Transverse colon (tissue), 4 donors: ENCODE measurements at regions not wholly inside any gene's neighbourhood (a gene's known extent, or its start where the extent isn't known, plus 50 kb on each side); places are given as distances from the start of the nearest gene placed in this dataset.

Experiments used
- DNase-seq: peaks from one replicate; pipeline ENCODE4 v3.0.0-alpha.2; 2019
- H3K27ac ChIP-seq, 4 donors: fragments of 200-600 bp; sonication (generic); 2 replicates each; pipeline ENCODE4 v1.5.1; 2016 to 2018; ENCODE audit warnings: inconsistent platforms in 4 of 4
- H3K27me3 ChIP-seq: fragments of 200-600 bp; sonication (generic); 2 replicates; pipeline ENCODE4 v1.5.1; 2017; ENCODE audit warnings: inconsistent platforms
- H3K36me3 ChIP-seq, 4 donors: fragments of 200-600 bp; sonication (generic); 2 replicates each; pipeline ENCODE4 v1.5.1; 2017 to 2019; ENCODE audit warnings: inconsistent platforms in 4 of 4
- H3K4me1 ChIP-seq, 4 donors: fragments of 200-600 bp; sonication (generic); 2 replicates each; pipeline ENCODE4 v1.5.1; 2017 to 2020; ENCODE audit warnings: inconsistent platforms in 4 of 4
- H3K4me3 ChIP-seq, 4 donors: fragments of 200-600 bp; sonication (generic); 1 replicate in 1 of 4; 2 replicates in 3 of 4; pipeline versions ENCODE4 v1.5.1 to v1.6.1; 2017 to 2019; ENCODE audit warnings: inconsistent platforms in 4 of 4
- H3K9me3 ChIP-seq, 2 donors: fragments of 200-600 bp; sonication (generic); 2 replicates each; pipeline ENCODE4 v1.5.1; 2017 to 2019; ENCODE audit warnings: inconsistent platforms in 2 of 2
- EP300 ChIP-seq: sonication (generic); formaldehyde crosslinking; IDR thresholded peaks from one replicate; pipeline ENCODE4 v1.6.1; 2017; ENCODE audit warnings: antibody characterized with exemption, low read depth
- POLR2A ChIP-seq: fragments of 450-650 bp; IDR thresholded peaks from one replicate; pipeline ENCODE4 v1.6.1; 2016; ENCODE audit warnings: antibody characterized with exemption, mild to moderate bottlenecking, moderate library complexity
- POLR2AphosphoS5 ChIP-seq, 3 donors: sonication (generic); formaldehyde crosslinking; IDR thresholded peaks; one replicate each; pipeline ENCODE4 v1.6.1; 2016; ENCODE audit warnings: antibody characterized with exemption in 3 of 3
- WGBS, 2 donors: methylation state at CpG; one replicate each; pipeline ENCODE4 v1.1.5; 2018; ENCODE audit warnings: low coverage in 1 of 2; 5-methylcytosine and 5-hydroxymethylcytosine counted together
- in situ Hi-C, 4 donors: fragments of 200-750 bp; cut with MboI; loops; one replicate each; pipeline versions ENCODE4 v1.15.0 to v1.15.1; 2017; ENCODE audit warnings: low sequenced_read_pairs in 3 of 4, low pct_ligation_motif_present in 1 of 4, low pct_unique_long_range_greater_than_20kb in 1 of 4
- intact Hi-C: fragments of 100-400 bp; cut with DNase I; formaldehyde crosslinking; loops from one replicate; pipeline ENCODE4 v1.15.1; 2023; ENCODE audit warnings: low total_unique reads
- TF ChIP-seq, protein P1 (sequence below), 5 experiments: fragments of 200-600 bp in 3 of 5; fragments of 450-650 bp in 2 of 5; sonication (generic) in 3 of 5; IDR thresholded peaks; 1 replicate in 2 of 5; 2 replicates in 3 of 5; pipeline ENCODE4 v1.5.1; 2016 to 2017; ENCODE audit warnings: antibody characterized with exemption in 5 of 5, inconsistent platforms in 3 of 5, mild to moderate bottlenecking in 2 of 5, moderate library complexity in 1 of 5

DNA sequence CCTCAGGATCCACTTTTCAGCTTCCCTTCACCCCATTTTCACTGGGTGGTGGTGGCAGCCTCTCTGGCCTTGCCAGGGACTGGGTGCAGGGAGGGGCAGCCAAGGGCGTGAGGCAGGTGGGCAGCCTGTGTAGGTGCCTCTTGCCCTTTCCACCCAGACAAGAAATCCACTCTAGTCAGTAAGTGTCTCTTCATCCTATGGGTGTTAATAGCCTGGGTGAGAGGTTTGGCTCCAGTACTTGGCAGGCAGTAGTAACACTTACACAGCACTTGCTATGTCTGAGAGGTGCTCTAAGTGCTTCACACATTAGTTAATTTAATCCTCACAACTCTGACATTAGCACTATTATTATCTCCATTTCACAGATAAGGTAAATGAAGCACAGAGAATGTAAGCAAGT lies 171.9 kb downstream of the EMP1 start:
- no peaks in the 10 kb centered on the region for H3K36me3 ChIP-seq
- H3K4me3 ChIP-seq, result no peak overlapping the region
- no peaks in the 10 kb centered on the region for H3K27me3 ChIP-seq
- no peak for DNase-seq
- intact Hi-C loops, result no loop called here
- no peaks in the 10 kb centered on the region for H3K9me3 ChIP-seq
- peaks cover 0 to 7% (median 5%) of the 10 kb centered on the region in 4 donors for H3K4me1 ChIP-seq
- TF ChIP-seq POLR2A (no peak), POLR2AphosphoS5 (IDR thresholded peaks at IDR 0.05) (no peak), EP300 (no peak)
- TF ChIP-seq, protein P1, sequence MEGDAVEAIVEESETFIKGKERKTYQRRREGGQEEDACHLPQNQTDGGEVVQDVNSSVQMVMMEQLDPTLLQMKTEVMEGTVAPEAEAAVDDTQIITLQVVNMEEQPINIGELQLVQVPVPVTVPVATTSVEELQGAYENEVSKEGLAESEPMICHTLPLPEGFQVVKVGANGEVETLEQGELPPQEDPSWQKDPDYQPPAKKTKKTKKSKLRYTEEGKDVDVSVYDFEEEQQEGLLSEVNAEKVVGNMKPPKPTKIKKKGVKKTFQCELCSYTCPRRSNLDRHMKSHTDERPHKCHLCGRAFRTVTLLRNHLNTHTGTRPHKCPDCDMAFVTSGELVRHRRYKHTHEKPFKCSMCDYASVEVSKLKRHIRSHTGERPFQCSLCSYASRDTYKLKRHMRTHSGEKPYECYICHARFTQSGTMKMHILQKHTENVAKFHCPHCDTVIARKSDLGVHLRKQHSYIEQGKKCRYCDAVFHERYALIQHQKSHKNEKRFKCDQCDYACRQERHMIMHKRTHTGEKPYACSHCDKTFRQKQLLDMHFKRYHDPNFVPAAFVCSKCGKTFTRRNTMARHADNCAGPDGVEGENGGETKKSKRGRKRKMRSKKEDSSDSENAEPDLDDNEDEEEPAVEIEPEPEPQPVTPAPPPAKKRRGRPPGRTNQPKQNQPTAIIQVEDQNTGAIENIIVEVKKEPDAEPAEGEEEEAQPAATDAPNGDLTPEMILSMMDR (IDR thresholded peaks at IDR 0.05), result no peak
- H3K27ac ChIP-seq, result no peak overlapping the region
- in situ Hi-C loops, result loop anchor here in 1 of 4 donors (10.0 kb wide), 1 partner anchor 166 kb away; no protein-coding TSS in a partner anchor
- WGBS, 2 donors, result 100% methylated on average over 1 of the region's 1 CpG; no CpG with 5 or more reads in 1 of the 2 donors

DNA sequence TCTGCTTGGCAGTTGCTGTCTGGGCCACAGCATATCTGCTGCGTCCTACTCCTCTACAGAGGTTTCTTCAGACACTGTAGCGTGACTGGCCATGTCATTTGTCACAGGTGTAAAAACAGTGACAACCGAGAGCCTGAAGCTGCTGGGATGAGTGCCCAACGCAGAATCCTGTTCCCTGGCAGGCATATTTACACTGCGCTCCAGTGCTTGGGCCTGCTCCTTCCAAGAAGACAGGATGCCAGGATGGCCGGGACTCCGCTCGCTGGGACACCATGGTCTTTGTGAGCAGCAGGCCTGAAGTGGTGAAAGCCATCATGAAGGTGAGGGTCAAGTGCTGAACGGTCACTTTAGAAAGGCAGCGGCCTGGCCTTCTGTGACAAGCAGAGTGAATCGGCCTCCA lies 171.4 kb downstream of the EMP1 start:
- intact Hi-C loops, result no loop called here
- in situ Hi-C loops, result loop anchor here in 1 of 4 donors (10.0 kb wide), 1 partner anchor 167 kb away; no protein-coding TSS in a partner anchor

DNA sequence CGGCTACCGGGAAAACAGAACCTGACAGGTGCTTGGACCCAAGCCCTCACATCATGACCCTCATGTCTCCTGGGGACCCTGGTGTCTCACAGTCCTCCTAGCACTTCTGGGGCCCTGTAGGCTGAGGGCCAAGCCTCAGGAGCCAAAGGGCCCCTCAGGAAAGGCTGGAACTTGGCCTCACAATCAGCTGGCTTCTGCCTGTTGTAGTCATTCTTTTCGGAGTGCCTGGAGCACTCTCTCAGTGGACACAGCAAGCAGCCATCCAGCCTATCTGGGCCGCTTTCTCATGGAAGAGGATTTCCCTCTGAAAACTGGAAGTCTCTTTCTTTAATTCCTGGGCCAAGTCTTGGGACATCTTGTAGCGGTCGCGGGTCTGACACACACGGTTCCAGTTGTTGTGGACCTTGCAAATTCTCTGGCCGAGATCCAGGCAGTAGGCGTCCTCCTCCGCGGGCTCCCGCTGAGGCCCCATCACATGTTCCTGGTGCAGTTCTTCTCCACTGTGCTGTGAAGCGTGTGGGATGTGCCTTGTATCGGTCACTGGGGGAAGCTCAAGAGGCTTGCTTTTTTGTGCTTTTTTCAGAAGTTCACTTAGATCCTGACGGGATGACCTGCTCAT lies 169.3 kb downstream of the EMP1 start:
- in situ Hi-C loops, result loop anchor here in 1 of 4 donors (10.0 kb wide), 1 partner anchor 169 kb away; no protein-coding TSS in a partner anchor
- Histone ChIP-seq H3K27me3 (no peaks in the 10 kb centered on the region), H3K9me3 (no peaks in the 10 kb centered on the region), H3K4me3 (no peak overlapping the region), H3K4me1 (peaks cover 0 to 7% (median 0%) of the 10 kb centered on the region in 4 donors), H3K36me3 (no peaks in the 10 kb centered on the region), H3K27ac (no peak overlapping the region)
- TF ChIP-seq POLR2AphosphoS5 (IDR thresholded peaks at IDR 0.05) (no peak), POLR2A (no peak)
- WGBS, 2 donors, result 87 to 92% methylated on average over 3 to 16 of the region's 16 CpGs
- intact Hi-C loops, result no loop called here
- no peak for DNase-seq

More for the DNA sequence above, 171.4 kb downstream of the EMP1 start:
- WGBS, 2 donors, result 90 to 100% methylated on average over 1 to 10 of the region's 11 CpGs
- Histone ChIP-seq H3K4me1 (peaks cover 0 to 7% (median 5%) of the 10 kb centered on the region in 4 donors), H3K27me3 (no peaks in the 10 kb centered on the region), H3K4me3 (no peak overlapping the region), H3K36me3 (no peaks in the 10 kb centered on the region), H3K9me3 (no peaks in the 10 kb centered on the region), H3K27ac (no peak overlapping the region)
- TF ChIP-seq EP300, result no peak
- no peak for TF ChIP-seq POLR2A
- no peak for TF ChIP-seq POLR2AphosphoS5 (IDR thresholded peaks at IDR 0.05)
- TF ChIP-seq, protein P1 (IDR thresholded peaks at IDR 0.05), result no peak
- DNase-seq, result no peak

DNA sequence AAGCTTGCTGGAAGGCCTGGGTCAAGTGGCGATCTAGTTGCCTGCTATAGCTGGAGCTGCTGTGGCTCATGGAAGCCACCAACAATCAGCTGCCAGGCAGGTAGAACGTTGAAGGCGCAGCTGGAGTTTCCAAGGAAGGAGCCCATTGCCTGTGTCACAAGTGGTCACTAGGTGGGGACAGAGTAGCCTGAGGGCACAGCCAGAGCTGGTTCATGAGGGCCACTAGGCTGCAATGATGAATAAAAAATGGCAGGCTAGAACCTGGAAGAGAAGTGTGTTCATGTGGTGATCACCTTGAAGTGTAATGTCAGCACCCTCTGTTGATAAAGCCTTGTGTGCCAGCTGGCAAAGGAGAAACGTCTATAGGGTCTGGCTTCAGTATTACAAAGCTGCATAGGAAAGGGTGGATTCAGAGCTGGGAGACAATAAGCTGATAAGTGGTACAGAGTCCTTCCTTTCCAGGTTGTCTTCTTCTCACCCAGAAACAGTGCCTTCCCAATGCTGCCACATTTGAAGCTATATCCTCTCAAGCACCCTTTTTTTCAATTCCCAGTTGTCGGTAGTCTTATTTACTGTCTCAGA lies 165.8 kb downstream of the EMP1 start:
- Histone ChIP-seq H3K36me3 (no peaks in the 10 kb centered on the region), H3K4me1 (peaks cover 0 to 3% (median 0%) of the 10 kb centered on the region in 4 donors), H3K27me3 (no peaks in the 10 kb centered on the region), H3K27ac (no peak overlapping the region), H3K4me3 (no peak overlapping the region), H3K9me3 (no peaks in the 10 kb centered on the region)
- intact Hi-C loops, result loop anchor here (5.0 kb wide), 2 partner anchors 300 to 515 kb away; no protein-coding TSS in a partner anchor
- DNase-seq, result peak; percentile 82
- WGBS, 2 donors, result 52 to 75% methylated on average over 2 to 5 of the region's 5 CpGs
- in situ Hi-C loops, result loop anchor here in 1 of 4 donors (10.0 kb wide), 1 partner anchor 172 kb away; no protein-coding TSS in a partner anchor
- TF ChIP-seq EP300, result no peak
- TF ChIP-seq, protein P1 (IDR thresholded peaks at IDR 0.05), result peak; percentile 69 to 92 (median 84)
- TF ChIP-seq POLR2A, result no peak
- no peak for TF ChIP-seq POLR2AphosphoS5 (IDR thresholded peaks at IDR 0.05)
